ENCODE measurements at regions not wholly inside any gene's neighbourhood (a gene's known extent, or its start where the extent isn't known, plus 50 kb on each side); places are given as distances from the start of the nearest gene placed in this dataset.

DNA sequence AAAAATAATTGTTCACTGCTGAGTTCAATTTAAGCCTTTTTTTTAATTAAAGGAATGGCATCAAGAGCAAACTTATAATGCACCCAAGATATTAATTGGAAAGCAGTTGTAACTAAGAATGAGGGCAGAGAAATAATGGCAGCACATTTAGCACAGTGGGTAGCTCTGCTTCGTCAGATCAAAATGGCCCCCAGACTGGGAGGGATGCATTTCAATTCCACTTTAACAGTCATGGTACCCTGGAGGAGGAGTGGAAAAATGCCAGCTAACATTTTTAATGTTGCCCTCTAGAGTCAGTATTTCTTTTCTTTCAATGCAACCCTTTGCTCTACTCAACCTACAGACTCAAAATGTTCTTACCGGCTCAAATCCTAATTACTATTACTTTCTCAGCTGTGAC is 504.8 kb upstream of the SETBP1 start (continued):
- TF ChIP-seq, protein P1, sequence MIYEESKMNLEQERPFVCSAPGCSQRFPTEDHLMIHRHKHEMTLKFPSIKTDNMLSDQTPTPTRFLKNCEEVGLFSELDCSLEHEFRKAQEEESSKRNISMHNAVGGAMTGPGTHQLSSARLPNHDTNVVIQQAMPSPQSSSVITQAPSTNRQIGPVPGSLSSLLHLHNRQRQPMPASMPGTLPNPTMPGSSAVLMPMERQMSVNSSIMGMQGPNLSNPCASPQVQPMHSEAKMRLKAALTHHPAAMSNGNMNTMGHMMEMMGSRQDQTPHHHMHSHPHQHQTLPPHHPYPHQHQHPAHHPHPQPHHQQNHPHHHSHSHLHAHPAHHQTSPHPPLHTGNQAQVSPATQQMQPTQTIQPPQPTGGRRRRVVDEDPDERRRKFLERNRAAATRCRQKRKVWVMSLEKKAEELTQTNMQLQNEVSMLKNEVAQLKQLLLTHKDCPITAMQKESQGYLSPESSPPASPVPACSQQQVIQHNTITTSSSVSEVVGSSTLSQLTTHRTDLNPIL (CRISPR knock-in tag; IDR thresholded peaks at IDR 0.05; ENCODE audit: low read depth), result no peak
- TF ChIP-seq GLIS3 (CRISPR knock-in tag; IDR thresholded peaks at IDR 0.05) (no peak), ZFP3 (CRISPR knock-in tag; IDR thresholded peaks at IDR 0.05) (no peak)

DNA sequence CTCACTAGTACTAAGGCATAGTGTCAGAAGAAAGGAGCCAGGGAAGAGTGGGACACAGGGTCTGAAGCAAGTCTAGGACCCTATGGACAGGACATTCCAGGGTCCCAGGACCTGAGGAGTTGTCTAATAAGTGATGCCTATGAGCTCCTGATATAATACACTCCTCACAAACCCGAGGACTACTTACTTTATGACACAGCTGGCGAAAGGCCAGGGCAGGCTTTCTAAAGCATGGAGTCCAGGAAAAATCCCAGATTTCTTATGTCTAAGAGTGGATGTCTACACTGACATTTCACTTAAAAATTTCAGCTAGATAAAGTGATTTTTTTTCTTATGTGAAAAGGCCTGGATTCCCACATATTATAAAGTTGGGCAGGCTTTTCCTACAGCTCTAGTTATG is 502.2 kb upstream of the SETBP1 start:
- no peak for ATAC-seq
- TF ChIP-seq TOX (CRISPR knock-in tag; IDR thresholded peaks at IDR 0.05; ENCODE audit: borderline replicate concordance) (no peak), ISL1 (CRISPR knock-in tag; IDR thresholded peaks at IDR 0.05) (no peak), OSR1 (CRISPR knock-in tag; IDR thresholded peaks at IDR 0.05) (no peak), ZNF8 (CRISPR knock-in tag; IDR thresholded peaks at IDR 0.05) (no peak), RARB (CRISPR knock-in tag; IDR thresholded peaks at IDR 0.05) (no peak), BACH2 (CRISPR knock-in tag; IDR thresholded peaks at IDR 0.05; ENCODE audit: borderline replicate concordance) (no peak), ZFP30 (CRISPR knock-in tag; IDR thresholded peaks at IDR 0.05) (no peak), ARNTL (CRISPR knock-in tag; IDR thresholded peaks at IDR 0.05; ENCODE audit: borderline replicate concordance, low read depth) (no peak), GLIS3 (CRISPR knock-in tag; IDR thresholded peaks at IDR 0.05) (no peak), ESRRG (CRISPR knock-in tag; IDR thresholded peaks at IDR 0.05) (no peak)
- TF ChIP-seq, protein P2, sequence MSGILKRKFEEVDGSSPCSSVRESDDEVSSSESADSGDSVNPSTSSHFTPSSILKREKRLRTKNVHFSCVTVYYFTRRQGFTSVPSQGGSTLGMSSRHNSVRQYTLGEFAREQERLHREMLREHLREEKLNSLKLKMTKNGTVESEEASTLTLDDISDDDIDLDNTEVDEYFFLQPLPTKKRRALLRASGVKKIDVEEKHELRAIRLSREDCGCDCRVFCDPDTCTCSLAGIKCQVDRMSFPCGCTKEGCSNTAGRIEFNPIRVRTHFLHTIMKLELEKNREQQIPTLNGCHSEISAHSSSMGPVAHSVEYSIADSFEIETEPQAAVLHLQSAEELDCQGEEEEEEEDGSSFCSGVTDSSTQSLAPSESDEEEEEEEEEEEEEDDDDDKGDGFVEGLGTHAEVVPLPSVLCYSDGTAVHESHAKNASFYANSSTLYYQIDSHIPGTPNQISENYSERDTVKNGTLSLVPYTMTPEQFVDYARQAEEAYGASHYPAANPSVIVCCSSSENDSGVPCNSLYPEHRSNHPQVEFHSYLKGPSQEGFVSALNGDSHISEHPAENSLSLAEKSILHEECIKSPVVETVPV (CRISPR knock-in tag; IDR thresholded peaks at IDR 0.05), result no peak
- TF ChIP-seq, protein P1 (CRISPR knock-in tag; IDR thresholded peaks at IDR 0.05; ENCODE audit: low read depth), result no peak
- TF ChIP-seq, protein P3, sequence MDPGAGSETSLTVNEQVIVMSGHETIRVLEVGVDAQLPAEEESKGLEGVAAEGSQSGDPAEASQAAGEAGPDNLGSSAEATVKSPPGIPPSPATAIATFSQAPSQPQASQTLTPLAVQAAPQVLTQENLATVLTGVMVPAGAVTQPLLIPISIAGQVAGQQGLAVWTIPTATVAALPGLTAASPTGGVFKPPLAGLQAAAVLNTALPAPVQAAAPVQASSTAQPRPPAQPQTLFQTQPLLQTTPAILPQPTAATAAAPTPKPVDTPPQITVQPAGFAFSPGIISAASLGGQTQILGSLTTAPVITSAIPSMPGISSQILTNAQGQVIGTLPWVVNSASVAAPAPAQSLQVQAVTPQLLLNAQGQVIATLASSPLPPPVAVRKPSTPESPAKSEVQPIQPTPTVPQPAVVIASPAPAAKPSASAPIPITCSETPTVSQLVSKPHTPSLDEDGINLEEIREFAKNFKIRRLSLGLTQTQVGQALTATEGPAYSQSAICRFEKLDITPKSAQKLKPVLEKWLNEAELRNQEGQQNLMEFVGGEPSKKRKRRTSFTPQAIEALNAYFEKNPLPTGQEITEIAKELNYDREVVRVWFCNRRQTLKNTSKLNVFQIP (CRISPR knock-in tag; IDR thresholded peaks at IDR 0.05; ENCODE audit: borderline replicate concordance, low read depth), result no peak
- TF ChIP-seq, protein P4, sequence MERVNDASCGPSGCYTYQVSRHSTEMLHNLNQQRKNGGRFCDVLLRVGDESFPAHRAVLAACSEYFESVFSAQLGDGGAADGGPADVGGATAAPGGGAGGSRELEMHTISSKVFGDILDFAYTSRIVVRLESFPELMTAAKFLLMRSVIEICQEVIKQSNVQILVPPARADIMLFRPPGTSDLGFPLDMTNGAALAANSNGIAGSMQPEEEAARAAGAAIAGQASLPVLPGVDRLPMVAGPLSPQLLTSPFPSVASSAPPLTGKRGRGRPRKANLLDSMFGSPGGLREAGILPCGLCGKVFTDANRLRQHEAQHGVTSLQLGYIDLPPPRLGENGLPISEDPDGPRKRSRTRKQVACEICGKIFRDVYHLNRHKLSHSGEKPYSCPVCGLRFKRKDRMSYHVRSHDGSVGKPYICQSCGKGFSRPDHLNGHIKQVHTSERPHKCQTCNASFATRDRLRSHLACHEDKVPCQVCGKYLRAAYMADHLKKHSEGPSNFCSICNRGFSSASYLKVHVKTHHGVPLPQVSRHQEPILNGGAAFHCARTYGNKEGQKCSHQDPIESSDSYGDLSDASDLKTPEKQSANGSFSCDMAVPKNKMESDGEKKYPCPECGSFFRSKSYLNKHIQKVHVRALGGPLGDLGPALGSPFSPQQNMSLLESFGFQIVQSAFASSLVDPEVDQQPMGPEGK (CRISPR knock-in tag; IDR thresholded peaks at IDR 0.05; ENCODE audit: borderline replicate concordance), result no peak
- TF ChIP-seq, protein P5, sequence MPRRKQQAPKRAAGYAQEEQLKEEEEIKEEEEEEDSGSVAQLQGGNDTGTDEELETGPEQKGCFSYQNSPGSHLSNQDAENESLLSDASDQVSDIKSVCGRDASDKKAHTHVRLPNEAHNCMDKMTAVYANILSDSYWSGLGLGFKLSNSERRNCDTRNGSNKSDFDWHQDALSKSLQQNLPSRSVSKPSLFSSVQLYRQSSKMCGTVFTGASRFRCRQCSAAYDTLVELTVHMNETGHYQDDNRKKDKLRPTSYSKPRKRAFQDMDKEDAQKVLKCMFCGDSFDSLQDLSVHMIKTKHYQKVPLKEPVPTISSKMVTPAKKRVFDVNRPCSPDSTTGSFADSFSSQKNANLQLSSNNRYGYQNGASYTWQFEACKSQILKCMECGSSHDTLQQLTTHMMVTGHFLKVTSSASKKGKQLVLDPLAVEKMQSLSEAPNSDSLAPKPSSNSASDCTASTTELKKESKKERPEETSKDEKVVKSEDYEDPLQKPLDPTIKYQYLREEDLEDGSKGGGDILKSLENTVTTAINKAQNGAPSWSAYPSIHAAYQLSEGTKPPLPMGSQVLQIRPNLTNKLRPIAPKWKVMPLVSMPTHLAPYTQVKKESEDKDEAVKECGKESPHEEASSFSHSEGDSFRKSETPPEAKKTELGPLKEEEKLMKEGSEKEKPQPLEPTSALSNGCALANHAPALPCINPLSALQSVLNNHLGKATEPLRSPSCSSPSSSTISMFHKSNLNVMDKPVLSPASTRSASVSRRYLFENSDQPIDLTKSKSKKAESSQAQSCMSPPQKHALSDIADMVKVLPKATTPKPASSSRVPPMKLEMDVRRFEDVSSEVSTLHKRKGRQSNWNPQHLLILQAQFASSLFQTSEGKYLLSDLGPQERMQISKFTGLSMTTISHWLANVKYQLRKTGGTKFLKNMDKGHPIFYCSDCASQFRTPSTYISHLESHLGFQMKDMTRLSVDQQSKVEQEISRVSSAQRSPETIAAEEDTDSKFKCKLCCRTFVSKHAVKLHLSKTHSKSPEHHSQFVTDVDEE (CRISPR knock-in tag; IDR thresholded peaks at IDR 0.05), result no peak

DNA sequence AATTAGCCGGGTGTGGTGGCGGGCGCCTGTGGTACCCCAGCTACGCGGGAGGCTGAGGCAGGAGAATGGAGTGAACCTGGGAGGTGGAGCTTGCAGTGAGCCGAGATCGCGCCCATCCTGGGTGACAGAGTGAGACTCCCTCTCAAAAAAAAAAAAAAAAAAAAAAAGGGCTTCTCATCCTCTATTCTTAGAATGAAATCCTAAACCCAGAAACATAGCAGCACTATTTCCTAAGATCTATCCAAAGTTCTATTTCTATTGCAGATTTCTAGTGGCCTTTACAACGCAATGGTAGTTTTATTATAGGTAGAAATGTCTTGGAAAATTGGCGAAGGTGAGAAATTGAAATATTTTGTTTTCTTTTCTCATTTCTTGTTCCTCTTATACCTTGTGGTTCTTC is 501.0 kb upstream of the SETBP1 start:
- ATAC-seq, result no peak
- TF ChIP-seq ZFP3 (CRISPR knock-in tag; IDR thresholded peaks at IDR 0.05) (no peak), ARNTL (CRISPR knock-in tag; IDR thresholded peaks at IDR 0.05; ENCODE audit: borderline replicate concordance, low read depth) (no peak), ESRRG (CRISPR knock-in tag; IDR thresholded peaks at IDR 0.05) (no peak), ZNF70 (CRISPR knock-in tag; IDR thresholded peaks at IDR 0.05) (no peak), ZC3H10 (CRISPR knock-in tag; IDR thresholded peaks at IDR 0.05) (no peak), ZNF8 (CRISPR knock-in tag; IDR thresholded peaks at IDR 0.05) (no peak)
- TF ChIP-seq, protein P5 (CRISPR knock-in tag; IDR thresholded peaks at IDR 0.05), result no peak
- TF ChIP-seq, protein P2 (CRISPR knock-in tag; IDR thresholded peaks at IDR 0.05), result no peak

Data from SK-N-SH treated with all-trans-retinoic acid at 6 μM for 48 hours (cell line).